B cell (primary cell): ENCODE measurements at regions not wholly inside any gene's neighbourhood (a gene's known extent, or its start where the extent isn't known, plus 50 kb on each side); places are given as distances from the start of the nearest gene placed in this dataset.

Experiments used
- ATAC-seq: fragments of 200-7000 bp; cut with Tn5 transposase; one replicate; pipeline ENCODE4 v1.10.0; 2021; ENCODE audit warnings: low read depth, mild to moderate bottlenecking, moderate number of reproducible peaks, moderate library complexity
- CTCF ChIA-PET: fragments of 350-600 bp; sonication (Branson Sonifier 250); formaldehyde crosslinking; loops from one replicate; lab custom pipeline; 2021; ENCODE audit warnings: antibody characterized with exemption, inconsistent platforms; lab: Charles Lee
- POLR2A ChIA-PET: fragments of 350-600 bp; sonication (Branson Sonifier 250); formaldehyde crosslinking; loops from one replicate; lab custom pipeline; 2021; ENCODE audit warnings: antibody characterized with exemption; lab: Charles Lee
- DNase-seq: peaks from one replicate; pipeline ENCODE4 v3.0.0; 2013
- H2AFZ ChIP-seq: 2 replicates; pipeline ENCODE4 v1.6.1; 2012; ENCODE audit warnings: mild to moderate bottlenecking, low read depth, low read length; ENCODE audit not compliant: insufficient read depth, poor library complexity, severe bottlenecking
- H3K27ac ChIP-seq, 2 donors: 1 replicate in 1 of 2; 2 replicates in 1 of 2; pipeline ENCODE4 v1.5.1; 2012 to 2013; ENCODE audit warnings: low read length in 2 of 2, mild to moderate bottlenecking in 2 of 2, moderate library complexity in 1 of 2
- H3K27me3 ChIP-seq, 4 experiments: fragments of 200-600 bp in 1 of 4; sonication (generic) in 1 of 4; replicated peaks in 1 of 4; 1 replicate in 2 of 4; 2 replicates in 2 of 4; pipeline versions ENCODE4 v1.6.1 to v1.7.0; 2013 to 2016; ENCODE audit warnings: low read length in 3 of 4, mild to moderate bottlenecking in 2 of 4, mixed read lengths in 1 of 4, moderate library complexity in 1 of 4; ENCODE audit not compliant: insufficient read depth in 4 of 4, control insufficient read depth in 3 of 4; ENCODE audit errors: control extremely low read depth in 1 of 4
- H3K36me3 ChIP-seq, 2 experiments: replicated peaks in 1 of 2; 1 replicate in 1 of 2; 2 replicates in 1 of 2; pipeline versions ENCODE4 v1.6.1 to v1.7.1; 2013; ENCODE audit warnings: low read length in 1 of 2; ENCODE audit not compliant: insufficient read depth in 2 of 2, control insufficient read depth in 1 of 2; ENCODE audit errors: control extremely low read depth in 1 of 2, extremely low read depth in 1 of 2
- H3K4me1 ChIP-seq, 2 donors: fragments of 200-600 bp in 1 of 2; sonication (generic) in 1 of 2; 1 replicate in 1 of 2; 2 replicates in 1 of 2; pipeline versions ENCODE4 v1.5.1 to v1.6.1; 2013 to 2017; ENCODE audit warnings: low read length in 2 of 2; ENCODE audit not compliant: control insufficient read depth in 2 of 2, insufficient read depth in 2 of 2
- H3K4me2 ChIP-seq: replicated peaks from 2 replicates; pipeline ENCODE3; 2012; ENCODE audit warnings: mild to moderate bottlenecking, low read depth, low read length; ENCODE audit not compliant: poor library complexity, severe bottlenecking
- H3K4me3 ChIP-seq, 5 experiments: fragments of 200-600 bp in 1 of 5; sonication (generic) in 1 of 5; 1 replicate in 3 of 5; 2 replicates in 2 of 5; pipeline versions ENCODE4 v1.5.1 to v1.7.0; 2011 to 2016; ENCODE audit warnings: low read length in 4 of 5, mild to moderate bottlenecking in 4 of 5, low read depth in 2 of 5, control low read depth in 1 of 5, moderate library complexity in 1 of 5; ENCODE audit not compliant: insufficient read depth in 1 of 5; ENCODE audit errors: control extremely low read depth in 1 of 5, extremely low read depth in 1 of 5
- H3K79me2 ChIP-seq: fragments of 200-600 bp; sonication (generic); one replicate; pipeline ENCODE4 v1.6.0; 2016; ENCODE audit warnings: low read length; ENCODE audit not compliant: control insufficient read depth, insufficient read depth
- H3K9ac ChIP-seq: fragments of 200-600 bp; sonication (generic); 2 replicates; pipeline ENCODE4 v1.6.1; 2017; ENCODE audit warnings: mild to moderate bottlenecking, low read length, moderate library complexity
- H3K9me3 ChIP-seq, 3 donors: one replicate each; pipeline versions ENCODE4 v1.6.1 to v1.7.1; 2013; ENCODE audit warnings: low read length in 2 of 3; ENCODE audit not compliant: control insufficient read depth in 2 of 3, insufficient read depth in 1 of 3; ENCODE audit errors: control extremely low read depth in 1 of 3
- H4K20me1 ChIP-seq: 2 replicates; pipeline ENCODE4 v1.6.0; 2012; ENCODE audit warnings: mild to moderate bottlenecking, low read length; ENCODE audit not compliant: insufficient read depth, control insufficient read depth, poor library complexity, severe bottlenecking
- H3K27ac Mint-ChIP-seq: one replicate; pipeline ENCODE4 v1.8.0; 2021; ENCODE audit warnings: mixed read lengths
- H3K27me3 Mint-ChIP-seq: one replicate; pipeline ENCODE4 v1.8.0; 2021; ENCODE audit warnings: mixed read lengths
- H3K4me1 Mint-ChIP-seq: one replicate; pipeline ENCODE4 v1.8.0; 2021; ENCODE audit warnings: mixed read lengths
- H3K4me3 Mint-ChIP-seq: one replicate; pipeline ENCODE4 v1.8.0; 2021; ENCODE audit warnings: mixed read lengths
- H3K9me3 Mint-ChIP-seq: one replicate; pipeline ENCODE4 v1.8.0; 2022; ENCODE audit warnings: mixed read lengths; ENCODE audit not compliant: insufficient read depth
- CTCF ChIP-seq: fragments of 200-600 bp; IDR thresholded peaks from one replicate; pipeline ENCODE4 v1.8.0; 2022; ENCODE audit warnings: antibody characterized with exemption, mild to moderate bottlenecking
- EZH2 ChIP-seq: IDR thresholded peaks from 2 replicates; pipeline ENCODE4 v1.6.1; 2012; ENCODE audit warnings: borderline replicate concordance, low read depth, mild to moderate bottlenecking, moderate library complexity, low read length; ENCODE audit not compliant: insufficient read depth, poor library complexity, severe bottlenecking
- WGBS: methylation state at CpG from one replicate; pipeline ENCODE4 v1.1.5; 2013; ENCODE audit warnings: missing lambda C conversion rate; ENCODE audit not compliant: insufficient coverage; 5-methylcytosine and 5-hydroxymethylcytosine counted together
- intact Hi-C: fragments of 100-400 bp; cut with micrococcal nuclease; formaldehyde crosslinking; loops from one replicate; pipeline ENCODE4 v1.10.0; 2022

- ChIA-PET POLR2A (no interaction called here), CTCF (no interaction called here)
- Histone ChIP-seq H3K27ac (no peak overlapping the region), H3K4me1 (no peaks in the 10 kb centered on the region), H3K4me2 (no peak overlapping the region), H3K9ac (no peak overlapping the region), H3K79me2 (no peaks in the 10 kb centered on the region), H3K36me3 (no peaks in the 10 kb centered on the region), H2AFZ (no peak overlapping the region), H3K27me3 (no peaks in the 10 kb centered on the region), H3K4me3 (no peak overlapping the region), H3K9me3 (no peaks in the 10 kb centered on the region), H4K20me1 (no peaks in the 10 kb centered on the region)
- H3K9me3 Mint-ChIP-seq = no peaks in the 10 kb centered on the region
- intact Hi-C loops = no loop called here
- TF ChIP-seq EZH2 = no peak
- TF ChIP-seq CTCF = no peak
- DNase-seq (no peak), ATAC-seq (no peak)
- peaks cover 11% of the 10 kb centered on the region for H3K27me3 Mint-ChIP-seq
- H3K4me1 Mint-ChIP-seq = no peaks in the 10 kb centered on the region
- no peak overlapping the region for H3K27ac Mint-ChIP-seq
- 36% methylated on average over 1 of the region's 1 CpG for WGBS
- H3K4me3 Mint-ChIP-seq = no peak overlapping the region
Measured at GRCh38 chr18:22831441-22831904, 101.7 kb upstream of the RBBP8 start.

- Histone ChIP-seq H3K9ac (no peak overlapping the region), H2AFZ (no peak overlapping the region), H3K4me1 (peaks cover 11 to 18% of the 10 kb centered on the region in 2 donors), H3K4me3 (no peak overlapping the region), H3K27me3 (no peaks in the 10 kb centered on the region), H4K20me1 (no peaks in the 10 kb centered on the region), H3K9me3 (no peaks in the 10 kb centered on the region), H3K4me2 (no peak overlapping the region), H3K36me3 (no peaks in the 10 kb centered on the region), H3K27ac (no peak overlapping the region), H3K79me2 (no peaks in the 10 kb centered on the region)
- ChIA-PET POLR2A (no interaction called here), CTCF (no interaction called here)
- Mint-ChIP-seq H3K27ac (no peak overlapping the region), H3K4me1 (no peaks in the 10 kb centered on the region), H3K27me3 (peaks cover 4% of the 10 kb centered on the region), H3K4me3 (no peak overlapping the region), H3K9me3 (no peaks in the 10 kb centered on the region)
- DNase-seq = no peak
- ATAC-seq = no peak
- no peak for TF ChIP-seq CTCF
- no peak for TF ChIP-seq EZH2
- intact Hi-C loops = no loop called here
Measured at GRCh38 chr18:22836932-22837331, 96.2 kb upstream of the RBBP8 start.
